ENCODE measurements at regions not wholly inside any gene's neighbourhood (a gene's known extent, or its start where the extent isn't known, plus 50 kb on each side); places are given as distances from the start of the nearest gene placed in this dataset.

DNA sequence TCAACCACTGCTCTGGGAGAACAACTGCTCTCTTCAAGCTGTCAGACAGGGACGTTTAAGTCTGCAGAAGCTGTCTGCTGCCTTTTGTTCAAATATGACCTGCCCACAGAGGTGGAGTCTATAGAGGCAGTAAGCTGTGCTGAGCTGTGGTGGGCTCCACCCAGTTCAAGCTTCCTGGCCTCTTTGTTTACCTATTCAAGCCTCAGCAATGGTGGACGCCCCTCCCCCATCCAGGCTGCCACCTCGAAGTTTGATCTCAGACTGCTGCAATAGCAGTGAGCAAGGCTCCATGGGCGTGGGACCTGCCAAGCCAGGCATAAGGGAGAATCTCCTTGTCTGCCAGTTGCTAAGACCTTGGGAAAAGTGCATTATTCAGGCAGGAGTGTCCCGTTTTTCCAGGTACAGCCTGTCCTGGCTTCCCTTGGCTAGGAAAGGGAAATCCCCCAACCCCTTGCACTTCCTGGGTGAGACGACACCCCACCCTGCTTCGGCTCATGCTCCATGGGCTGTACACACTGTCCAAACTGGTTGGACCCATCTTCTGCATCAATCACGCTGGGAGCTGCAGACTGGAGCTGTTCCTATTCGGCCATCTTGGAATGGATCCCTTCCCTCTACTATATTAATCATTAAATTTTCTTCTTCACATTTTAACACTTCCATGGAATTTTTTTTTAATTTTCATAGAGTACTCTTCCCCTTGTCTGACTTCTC, 167.0 kb upstream of the UBE2E2 start:
- TF ChIP-seq SIN3A (IDR thresholded peaks at IDR 0.05; ENCODE audit: borderline replicate concordance, insufficient read depth, low read length) (no peak), FOXP2 (optimal IDR thresholded peaks at IDR 0.05; ENCODE audit: borderline replicate concordance, extremely low read depth, extremely low read length, insufficient read depth) (no peak), TAF1 (IDR thresholded peaks at IDR 0.05; ENCODE audit: borderline replicate concordance, insufficient read depth, low read length) (no peak), POLR2AphosphoS5 (IDR thresholded peaks at IDR 0.05; ENCODE audit: low read depth, low read length) (no peak)
- TF ChIP-seq, protein P1, sequence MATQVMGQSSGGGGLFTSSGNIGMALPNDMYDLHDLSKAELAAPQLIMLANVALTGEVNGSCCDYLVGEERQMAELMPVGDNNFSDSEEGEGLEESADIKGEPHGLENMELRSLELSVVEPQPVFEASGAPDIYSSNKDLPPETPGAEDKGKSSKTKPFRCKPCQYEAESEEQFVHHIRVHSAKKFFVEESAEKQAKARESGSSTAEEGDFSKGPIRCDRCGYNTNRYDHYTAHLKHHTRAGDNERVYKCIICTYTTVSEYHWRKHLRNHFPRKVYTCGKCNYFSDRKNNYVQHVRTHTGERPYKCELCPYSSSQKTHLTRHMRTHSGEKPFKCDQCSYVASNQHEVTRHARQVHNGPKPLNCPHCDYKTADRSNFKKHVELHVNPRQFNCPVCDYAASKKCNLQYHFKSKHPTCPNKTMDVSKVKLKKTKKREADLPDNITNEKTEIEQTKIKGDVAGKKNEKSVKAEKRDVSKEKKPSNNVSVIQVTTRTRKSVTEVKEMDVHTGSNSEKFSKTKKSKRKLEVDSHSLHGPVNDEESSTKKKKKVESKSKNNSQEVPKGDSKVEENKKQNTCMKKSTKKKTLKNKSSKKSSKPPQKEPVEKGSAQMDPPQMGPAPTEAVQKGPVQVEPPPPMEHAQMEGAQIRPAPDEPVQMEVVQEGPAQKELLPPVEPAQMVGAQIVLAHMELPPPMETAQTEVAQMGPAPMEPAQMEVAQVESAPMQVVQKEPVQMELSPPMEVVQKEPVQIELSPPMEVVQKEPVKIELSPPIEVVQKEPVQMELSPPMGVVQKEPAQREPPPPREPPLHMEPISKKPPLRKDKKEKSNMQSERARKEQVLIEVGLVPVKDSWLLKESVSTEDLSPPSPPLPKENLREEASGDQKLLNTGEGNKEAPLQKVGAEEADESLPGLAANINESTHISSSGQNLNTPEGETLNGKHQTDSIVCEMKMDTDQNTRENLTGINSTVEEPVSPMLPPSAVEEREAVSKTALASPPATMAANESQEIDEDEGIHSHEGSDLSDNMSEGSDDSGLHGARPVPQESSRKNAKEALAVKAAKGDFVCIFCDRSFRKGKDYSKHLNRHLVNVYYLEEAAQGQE (IDR thresholded peaks at IDR 0.05; ENCODE audit: insufficient read depth in 1 of 2, low read depth in 2 of 2, low read length in 2 of 2), result no peak

DNA sequence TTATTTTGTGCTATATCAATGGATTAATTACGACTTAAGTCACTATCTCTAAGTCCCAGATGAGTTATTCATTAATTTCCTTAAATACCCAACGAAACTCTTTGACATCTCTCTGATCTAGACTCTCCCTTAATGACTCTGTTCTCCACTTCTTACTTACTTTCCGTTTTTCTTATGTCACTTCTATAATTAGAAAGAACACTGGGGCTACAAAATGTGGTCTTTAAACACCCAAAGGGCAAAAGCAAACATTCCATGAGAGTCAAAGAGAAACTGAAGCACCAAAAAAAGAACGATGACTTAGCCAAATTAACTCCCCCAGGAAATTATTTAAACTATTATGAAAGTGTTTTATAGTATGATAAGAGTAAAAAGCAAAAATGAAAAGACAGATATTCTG, 166.4 kb upstream of the UBE2E2 start:
- TF ChIP-seq TAF1 (IDR thresholded peaks at IDR 0.05; ENCODE audit: borderline replicate concordance, insufficient read depth, low read length), result no peak
- TF ChIP-seq, protein P1 (IDR thresholded peaks at IDR 0.05; ENCODE audit: insufficient read depth in 1 of 2, low read depth in 2 of 2, low read length in 2 of 2), result no peak
- TF ChIP-seq FOXP2 (optimal IDR thresholded peaks at IDR 0.05; ENCODE audit: borderline replicate concordance, extremely low read depth, extremely low read length, insufficient read depth), result no peak
- no peak for TF ChIP-seq POLR2AphosphoS5 (IDR thresholded peaks at IDR 0.05; ENCODE audit: low read depth, low read length)
- no peak for TF ChIP-seq SIN3A (IDR thresholded peaks at IDR 0.05; ENCODE audit: borderline replicate concordance, insufficient read depth, low read length)

DNA sequence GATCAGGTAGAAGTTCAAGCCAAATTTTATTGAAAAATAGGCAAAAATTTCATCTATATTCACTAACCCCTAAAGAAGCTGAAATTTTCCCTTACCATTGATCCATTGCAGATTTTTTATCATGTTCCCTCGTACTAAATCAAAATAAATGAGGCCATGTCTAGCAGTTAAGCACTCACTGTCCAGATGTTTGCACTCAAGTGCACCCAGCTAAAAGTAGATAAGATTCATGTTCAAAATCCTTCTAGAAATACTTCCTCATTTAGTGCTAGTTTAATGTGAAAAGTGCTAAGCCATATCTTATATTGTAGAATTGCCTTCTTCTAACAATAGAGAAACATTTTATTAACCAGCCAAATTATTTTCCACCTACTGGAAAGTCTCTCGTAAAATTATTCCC, 164.7 kb upstream of the UBE2E2 start:
- TF ChIP-seq FOXP2 (optimal IDR thresholded peaks at IDR 0.05; ENCODE audit: borderline replicate concordance, extremely low read depth, extremely low read length, insufficient read depth), result no peak
- TF ChIP-seq SIN3A (IDR thresholded peaks at IDR 0.05; ENCODE audit: borderline replicate concordance, insufficient read depth, low read length), result no peak
- no peak for TF ChIP-seq POLR2AphosphoS5 (IDR thresholded peaks at IDR 0.05; ENCODE audit: low read depth, low read length)
- TF ChIP-seq, protein P1 (IDR thresholded peaks at IDR 0.05; ENCODE audit: insufficient read depth in 1 of 2, low read depth in 2 of 2, low read length in 2 of 2), result no peak
- no peak for TF ChIP-seq TAF1 (IDR thresholded peaks at IDR 0.05; ENCODE audit: borderline replicate concordance, insufficient read depth, low read length)

DNA sequence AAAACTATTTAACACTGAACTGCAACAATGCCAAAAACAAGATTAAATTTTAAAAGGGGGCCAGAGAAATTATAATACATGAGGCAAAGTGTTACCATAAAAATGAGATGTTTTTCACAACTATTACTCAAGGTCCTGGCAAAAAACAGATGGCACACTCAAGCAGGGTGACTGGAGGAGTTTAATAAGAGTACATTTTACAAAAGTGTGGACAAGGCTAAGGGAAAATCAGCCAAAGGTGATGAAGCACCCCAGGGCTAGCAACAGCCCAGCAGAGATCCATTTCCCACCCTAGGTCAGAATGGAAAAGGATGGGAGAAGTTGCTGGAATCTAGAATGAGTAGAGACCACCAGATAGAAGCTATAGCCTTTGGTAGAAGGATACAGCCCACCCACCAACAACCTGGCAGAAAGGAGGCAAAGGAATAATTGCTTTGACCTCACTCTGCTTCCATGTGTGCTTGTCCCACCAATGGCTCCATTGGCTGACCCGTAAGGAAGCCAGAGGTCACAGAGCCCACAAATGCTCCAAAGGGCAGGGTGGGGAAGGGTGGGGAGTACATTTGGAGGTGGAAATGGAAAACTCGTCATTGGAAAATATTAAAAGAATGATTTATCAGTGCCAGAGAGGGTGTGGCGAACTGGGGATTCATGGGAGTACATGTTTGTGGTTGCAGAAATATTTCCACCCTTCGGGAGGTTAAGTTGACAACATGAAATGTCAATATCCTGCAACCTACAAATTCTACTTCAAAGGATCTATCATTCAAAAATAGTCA, 161.0 kb upstream of the UBE2E2 start:
- TF ChIP-seq, protein P1 (IDR thresholded peaks at IDR 0.05; ENCODE audit: insufficient read depth in 1 of 2, low read depth in 2 of 2, low read length in 2 of 2), result no peak
- no peak for TF ChIP-seq FOXP2 (optimal IDR thresholded peaks at IDR 0.05; ENCODE audit: borderline replicate concordance, extremely low read depth, extremely low read length, insufficient read depth)
- no peak for TF ChIP-seq TAF1 (IDR thresholded peaks at IDR 0.05; ENCODE audit: borderline replicate concordance, insufficient read depth, low read length)
- TF ChIP-seq SIN3A (IDR thresholded peaks at IDR 0.05; ENCODE audit: borderline replicate concordance, insufficient read depth, low read length), result no peak
- no peak for TF ChIP-seq POLR2AphosphoS5 (IDR thresholded peaks at IDR 0.05; ENCODE audit: low read depth, low read length)
